Brain pericyte (primary cell): ENCODE measurements at regions not wholly inside any gene's neighbourhood (a gene's known extent, or its start where the extent isn't known, plus 50 kb on each side); places are given as distances from the start of the nearest gene placed in this dataset.
"Not testable (repeated sequence)": the region's sequence is repeated elsewhere in the genome, so short reads cannot be mapped to it uniquely, and the experiment has no call there.

Experiments used
- DNase-seq: peaks from one replicate; pipeline ENCODE4 v3.0.0-alpha.2; 2012; ENCODE audit warnings: low read depth, low spot score

- no peak for DNase-seq
Observed at GRCh38 chr14:41549821-41550607, 56.7 kb upstream of the LRFN5 start.

- DNase-seq, result no peak
Observed at GRCh38 chr14:41549282-41549681, 57.4 kb upstream of the LRFN5 start.

- no peak for DNase-seq
Observed at GRCh38 chr14:41548666-41549065, 58.0 kb upstream of the LRFN5 start.

GRCh38 chr14:41541333-41541732, 65.3 kb upstream of the LRFN5 start:
- no peak for DNase-seq

- DNase-seq, result no peak
Observed at GRCh38 chr14:41532255-41532654, 74.4 kb upstream of the LRFN5 start.

GRCh38 chr14:41521891-41522290, 84.8 kb upstream of the LRFN5 start:
- no peak for DNase-seq

GRCh38 chr14:41518030-41518429, 88.6 kb upstream of the LRFN5 start:
- not testable (repeated sequence) for DNase-seq

GRCh38 chr14:41506552-41506951, 100.1 kb upstream of the LRFN5 start:
- DNase-seq, result no peak

GRCh38 chr14:41505491-41505890, 101.2 kb upstream of the LRFN5 start:
- no peak for DNase-seq

- DNase-seq, result no peak
Observed at GRCh38 chr14:41498959-41499358, 107.7 kb upstream of the LRFN5 start.

- no peak for DNase-seq
Observed at GRCh38 chr14:41490323-41490722, 116.4 kb upstream of the LRFN5 start.

- DNase-seq, result no peak
Observed at GRCh38 chr14:41489315-41489972, 117.2 kb upstream of the LRFN5 start.

GRCh38 chr14:41488401-41488800, 118.3 kb upstream of the LRFN5 start:
- no peak for DNase-seq

GRCh38 chr14:41482861-41483260, 123.8 kb upstream of the LRFN5 start:
- DNase-seq, result no peak

GRCh38 chr14:41476526-41476925, 130.2 kb upstream of the LRFN5 start:
- no peak for DNase-seq

GRCh38 chr14:41461380-41461779, 145.3 kb upstream of the LRFN5 start:
- no peak for DNase-seq

GRCh38 chr14:41457393-41457792, 149.3 kb upstream of the LRFN5 start:
- DNase-seq, result no peak

GRCh38 chr14:41449066-41449465, 157.6 kb upstream of the LRFN5 start:
- DNase-seq, result no peak

GRCh38 chr14:41446008-41446407, 160.7 kb upstream of the LRFN5 start:
- no peak for DNase-seq

- DNase-seq, result no peak
Observed at GRCh38 chr14:41423503-41423902, 183.2 kb upstream of the LRFN5 start.

- not testable (repeated sequence) for DNase-seq
Observed at GRCh38 chr14:41421308-41421707, 185.4 kb upstream of the LRFN5 start.

GRCh38 chr14:41419709-41420108, 187.0 kb upstream of the LRFN5 start:
- DNase-seq, result no peak

- no peak for DNase-seq
Observed at GRCh38 chr14:41418851-41419250, 187.8 kb upstream of the LRFN5 start.
